ENCODE measurements at regions not wholly inside any gene's neighbourhood (a gene's known extent, or its start where the extent isn't known, plus 50 kb on each side); places are given as distances from the start of the nearest gene placed in this dataset.

GRCh38 chr11:107222916-107223460 is 204.7 kb upstream of the GUCY1A2 start:
- DNase-seq (ENCODE audit: extremely low spot score): no peak
- TF ChIP-seq FOXA1 (IDR thresholded peaks at IDR 0.05) (no peak), ELF4 (IDR thresholded peaks at IDR 0.05) (no peak), ARNT (IDR thresholded peaks at IDR 0.05) (no peak), FOXM1 (IDR thresholded peaks at IDR 0.05; ENCODE audit: borderline replicate concordance) (no peak), NFRKB (IDR thresholded peaks at IDR 0.05) (no peak), BHLHE40 (IDR thresholded peaks at IDR 0.05; ENCODE audit: borderline replicate concordance) (no peak), SUZ12 (IDR thresholded peaks at IDR 0.05) (no peak), TARDBP (IDR thresholded peaks at IDR 0.05) (no peak)
- ChIA-PET POLR2A (no interaction called here), CTCF (no interaction called here)

GRCh38 chr11:107222431-107222830 is 204.2 kb upstream of the GUCY1A2 start:
- POLR2A ChIA-PET: no interaction called here
- CTCF ChIA-PET: no interaction called here

GRCh38 chr11:107221748-107222285 is 203.5 kb upstream of the GUCY1A2 start:
- DNase-seq (ENCODE audit: extremely low spot score): no peak
- POLR2A ChIA-PET: no interaction called here
- TF ChIP-seq ARNT (IDR thresholded peaks at IDR 0.05): no peak
- CTCF ChIA-PET: no interaction called here

More at GRCh38 chr11:107222431-107222830, 204.2 kb upstream of the GUCY1A2 start:
- TF ChIP-seq LEF1 (IDR thresholded peaks at IDR 0.05; ENCODE audit: borderline replicate concordance) (no peak), FOXM1 (IDR thresholded peaks at IDR 0.05; ENCODE audit: borderline replicate concordance) (no peak), PKNOX1 (IDR thresholded peaks at IDR 0.05) (no peak), CTBP1 (IDR thresholded peaks at IDR 0.05; ENCODE audit: borderline replicate concordance) (no peak)
- no peak for DNase-seq (ENCODE audit: extremely low spot score)

- DNase-seq (ENCODE audit: extremely low spot score): peak; percentile 13
- TF ChIP-seq PKNOX1 (IDR thresholded peaks at IDR 0.05): no peak
- CTCF ChIA-PET: no interaction called here
- POLR2A ChIA-PET: interaction anchor here (1.2 kb wide), 1 partner anchor 239 kb away, joined by 3 read pairs; the partner anchor contains the start of gene CWF19L2
Observed at GRCh38 chr11:107218123-107219013, 200.1 kb upstream of the GUCY1A2 start.

GRCh38 chr11:107217444-107217843 is 199.2 kb upstream of the GUCY1A2 start:
- CTCF ChIA-PET: no interaction called here
- no peak for DNase-seq (ENCODE audit: extremely low spot score)
- POLR2A ChIA-PET: no interaction called here
- TF ChIP-seq SP1 (IDR thresholded peaks at IDR 0.05) (no peak), ELF4 (IDR thresholded peaks at IDR 0.05) (no peak), ZNF384 (IDR thresholded peaks at IDR 0.05) (no peak), CTBP1 (IDR thresholded peaks at IDR 0.05; ENCODE audit: borderline replicate concordance) (no peak), FOXM1 (IDR thresholded peaks at IDR 0.05; ENCODE audit: borderline replicate concordance) (no peak), FOXK2 (IDR thresholded peaks at IDR 0.05) (no peak), NFRKB (IDR thresholded peaks at IDR 0.05) (no peak), PKNOX1 (IDR thresholded peaks at IDR 0.05) (no peak), FOXA1 (IDR thresholded peaks at IDR 0.05) (no peak), TARDBP (IDR thresholded peaks at IDR 0.05) (no peak), SUZ12 (IDR thresholded peaks at IDR 0.05) (no peak), L3MBTL2 (conservative IDR thresholded peaks at IDR 0.05) (no peak), LEF1 (IDR thresholded peaks at IDR 0.05; ENCODE audit: borderline replicate concordance) (no peak), ARNT (IDR thresholded peaks at IDR 0.05) (no peak), HDGF (IDR thresholded peaks at IDR 0.05; ENCODE audit: borderline replicate concordance) (no peak)

- DNase-seq (ENCODE audit: extremely low spot score): no peak
- POLR2A ChIA-PET: no interaction called here
- CTCF ChIA-PET: interaction anchor here (1.1 kb wide), 1 partner anchor 40 kb away, joined by 6 read pairs; no protein-coding TSS in a partner anchor
- no peak for TF ChIP-seq FOXK2 (IDR thresholded peaks at IDR 0.05)
- no peak for TF ChIP-seq L3MBTL2 (conservative IDR thresholded peaks at IDR 0.05)
Observed at GRCh38 chr11:107215010-107215409, 196.7 kb upstream of the GUCY1A2 start.

- no peak for DNase-seq (ENCODE audit: extremely low spot score)
- TF ChIP-seq SUZ12 (IDR thresholded peaks at IDR 0.05): no peak
- ChIA-PET CTCF (no interaction called here), POLR2A (no interaction called here)
Observed at GRCh38 chr11:107203656-107204055, 185.4 kb upstream of the GUCY1A2 start.

Measured in HEK293T (cell line).